K562 (cell line): ENCODE measurements at regions not wholly inside any gene's neighbourhood (a gene's known extent, or its start where the extent isn't known, plus 50 kb on each side); places are given as distances from the start of the nearest gene placed in this dataset.

Experiments used
- ATAC-seq: fragments of 200-7000 bp; cut with Tn5 transposase; 3 replicates; pipeline ENCODE4 v1.9.1; 2020; ENCODE audit warnings: moderate library complexity
- BruUV-seq: library from RNA; stranded (reverse); fragments of 400-500 nt; replicated peaks from 2 replicates; lab custom pipeline; 2021; lab: Mats Ljungman, UMichigan
- CTCF ChIA-PET: fragments of 300-600 bp; formaldehyde crosslinking; extraction: SDS; loops from one replicate; lab custom pipeline; 2021; ENCODE audit warnings: low intra/inter-chr PET ratio; lab: Yijun Ruan, JAX
- POLR2A ChIA-PET: fragments of 300-600, 350-650 bp; sonication (Branson Sonifier 250); formaldehyde crosslinking; extraction: SDS; loops from one replicate; lab custom pipeline; 2021; ENCODE audit warnings: antibody characterized with exemption, inconsistent platforms; lab: Yijun Ruan, JAX
- DNase-seq, 4 experiments: peaks; one replicate each; pipeline versions ENCODE4 v3.0.0 to v3.0.0-alpha.2; 2011 to 2018; ENCODE audit warnings: low spot score in 3 of 4, mixed read lengths in 3 of 4; ENCODE audit errors: extremely low read depth in 1 of 4
- FAIRE-seq: peaks from 2 replicates; lab custom pipeline; 2011; peaks lifted over from hg19 to GRCh38; lab: Jason Lieb, UNC
- H2AFZ ChIP-seq: 2 replicates; pipeline ENCODE4 v1.6.0; 2011; ENCODE audit warnings: low read depth, low read length, control low read depth, inconsistent platforms
- H3K27ac ChIP-seq: fragments of 200-600 bp; 3 replicates; pipeline ENCODE4 v1.8.0; 2011; ENCODE audit warnings: low read depth, mild to moderate bottlenecking, control low read depth, inconsistent platforms, low read length, moderate library complexity, mixed read lengths; ENCODE audit errors: extremely low read depth
- H3K27me3 ChIP-seq, 2 experiments: fragments of 300-600 bp in 1 of 2; 2 replicates in 1 of 2; 3 replicates in 1 of 2; pipeline versions ENCODE4 v1.6.0 to v1.8.0; 2011; ENCODE audit warnings: inconsistent platforms in 2 of 2, low read length in 2 of 2, mild to moderate bottlenecking in 1 of 2, mixed read lengths in 1 of 2, moderate library complexity in 1 of 2; ENCODE audit not compliant: control insufficient read depth in 2 of 2, insufficient read depth in 2 of 2
- H3K36me3 ChIP-seq: fragments of 300-600 bp; 3 replicates; pipeline ENCODE4 v1.8.0; 2011; ENCODE audit warnings: mild to moderate bottlenecking, low read length, inconsistent platforms; ENCODE audit not compliant: control insufficient read depth, insufficient read depth
- H3K4me1 ChIP-seq, 2 experiments: fragments of 200-600 bp in 1 of 2; replicated peaks in 1 of 2; 2 replicates in 1 of 2; 3 replicates in 1 of 2; pipeline versions ENCODE4 v1.5.1 to v1.8.0; 2011; ENCODE audit warnings: inconsistent platforms in 2 of 2, low read length in 2 of 2, mild to moderate bottlenecking in 1 of 2, mixed read lengths in 1 of 2, moderate library complexity in 1 of 2; ENCODE audit not compliant: control insufficient read depth in 2 of 2, insufficient read depth in 2 of 2
- H3K4me2 ChIP-seq: 2 replicates; pipeline ENCODE4 v1.6.1; 2011; ENCODE audit warnings: low read length, control low read depth, inconsistent platforms, mixed read lengths; ENCODE audit not compliant: insufficient read depth
- H3K4me3 ChIP-seq: fragments of 200-600 bp; sonication (generic), shearing (Covaris generic); 2 replicates; pipeline ENCODE4 v1.5.1; 2016; ENCODE audit warnings: control low read depth, inconsistent platforms
- H3K79me2 ChIP-seq: fragments of 200-600 bp; 3 replicates; pipeline ENCODE4 v1.8.0; 2011; ENCODE audit warnings: low read length, inconsistent platforms; ENCODE audit not compliant: control insufficient read depth, insufficient read depth
- H3K9ac ChIP-seq, 2 experiments: 2 replicates each; pipeline versions ENCODE4 v1.6.0 to v1.6.1; 2011; ENCODE audit warnings: low read depth in 2 of 2, low read length in 2 of 2, control low read depth in 1 of 2, inconsistent platforms in 1 of 2, mild to moderate bottlenecking in 1 of 2, mixed read lengths in 1 of 2; ENCODE audit not compliant: insufficient read depth in 1 of 2
- H3K9me1 ChIP-seq: one replicate; pipeline ENCODE4 v1.6.0; 2011; ENCODE audit warnings: inconsistent platforms, mild to moderate bottlenecking, low read length, moderate library complexity; ENCODE audit not compliant: control insufficient read depth, insufficient read depth
- H3K9me3 ChIP-seq: replicated peaks from 2 replicates; pipeline ENCODE4 v1.5.1; 2011; ENCODE audit warnings: low read depth, low read length, inconsistent platforms; ENCODE audit not compliant: control insufficient read depth, insufficient read depth
- H4K20me1 ChIP-seq: replicated peaks from 2 replicates; pipeline ENCODE4 v1.6.1; 2011; ENCODE audit warnings: low read length, inconsistent platforms, mixed read lengths; ENCODE audit not compliant: control insufficient read depth, insufficient read depth
- ADNP ChIP-seq: fragments of 200-800 bp; sonication (Bioruptor generic); IDR thresholded peaks from 2 replicates; pipeline ENCODE4 v1.6.1; 2016; ENCODE audit warnings: missing genetic modification characterization, missing compliant biosample characterization
- POLR3G ChIP-seq: IDR thresholded peaks from 2 replicates; pipeline ENCODE4 v1.6.1; 2011; ENCODE audit not compliant: insufficient read length, insufficient replicate concordance; ENCODE audit errors: extremely low read depth
- SMARCA5 ChIP-seq: fragments of 450-650 bp; IDR thresholded peaks from 2 replicates; pipeline ENCODE4 v1.6.1; 2016
- SMARCC2 ChIP-seq: fragments of 450-650 bp; IDR thresholded peaks from 2 replicates; pipeline ENCODE4 v1.6.1; 2017; ENCODE audit warnings: antibody characterized with exemption, moderate library complexity, mild to moderate bottlenecking, low read depth
- SMC3 ChIP-seq: conservative IDR thresholded peaks from 2 replicates; pipeline ENCODE4 v1.6.1; 2011; ENCODE audit warnings: low read depth, low read length, improper control_type of control experiment; ENCODE audit not compliant: insufficient read depth
- TBL1XR1 ChIP-seq, 2 experiments: IDR thresholded peaks; 2 replicates each; pipeline ENCODE4 v1.6.1; 2012; ENCODE audit warnings: improper control_type of control experiment in 2 of 2, low read length in 2 of 2, mild to moderate bottlenecking in 1 of 2
- WHSC1 ChIP-seq: IDR thresholded peaks from one replicate; pipeline ENCODE4 v1.6.1; 2012; ENCODE audit warnings: low read length, control low read depth, inconsistent platforms
- ZFP30 ChIP-seq: fragments of 250-450 bp; sonication (Bioruptor Pico); IDR thresholded peaks from 2 replicates; pipeline ENCODE4 v1.8.0; 2022; ENCODE audit warnings: moderate library complexity, mild to moderate bottlenecking, inconsistent platforms, borderline replicate concordance
- ZFP36 ChIP-seq: fragments of 150-350 bp; IDR thresholded peaks from 2 replicates; pipeline ENCODE4 v1.6.1; 2018; ENCODE audit warnings: low read length, low read depth; ENCODE audit not compliant: partially characterized antibody
- ZNF23 ChIP-seq: fragments of 250-450 bp; sonication (Bioruptor Pico); IDR thresholded peaks from 2 replicates; pipeline ENCODE4 v1.4.0; 2020; ENCODE audit warnings: mild to moderate bottlenecking
- ZNF584 ChIP-seq: fragments of 200-800 bp; sonication (Bioruptor generic); IDR thresholded peaks from 2 replicates; pipeline ENCODE4 v1.6.1; 2016; ENCODE audit warnings: low read depth, mild to moderate bottlenecking, missing genetic modification characterization, missing compliant biosample characterization
- ZNF75A ChIP-seq: fragments of 450-650 bp; formaldehyde crosslinking; IDR thresholded peaks from 2 replicates; pipeline ENCODE4 v1.4.0; 2020; ENCODE audit warnings: mild to moderate bottlenecking
- ZNF780A ChIP-seq: fragments of 250-450 bp; sonication (Bioruptor Pico); IDR thresholded peaks from 2 replicates; pipeline ENCODE4 v1.5.0; 2021; ENCODE audit warnings: mild to moderate bottlenecking
- WGBS: fragments of 100-300 bp; shearing (Covaris generic); methylation state at CpG from one replicate; pipeline ENCODE4 v1.1.6; 2016; ENCODE audit warnings: low coverage, mixed read lengths; ENCODE audit not compliant: insufficient coverage; ENCODE audit errors: missing lambda C conversion rate; 5-methylcytosine and 5-hydroxymethylcytosine counted together
- in situ Hi-C: fragments of 300-500 bp; cut with MboI; formaldehyde crosslinking; loops from 4 replicates; pipeline ENCODE4 v1.15.0; 2018; ENCODE audit warnings: inconsistent platforms, mixed read lengths
- intact Hi-C: fragments of 100-400 bp; cut with micrococcal nuclease; formaldehyde crosslinking; loops from 2 replicates; pipeline ENCODE4 v1.14.2; 2022
- TF ChIP-seq, protein P1 (sequence below): sonication (generic); formaldehyde crosslinking; IDR thresholded peaks from 2 replicates; pipeline ENCODE4 v1.8.1; 2023; ENCODE audit warnings: mild to moderate bottlenecking, missing genetic modification reagents
- TF ChIP-seq, protein P2 (sequence below): fragments of 450-650 bp; conservative IDR thresholded peaks from 2 replicates; pipeline ENCODE4 v1.6.1; 2016; ENCODE audit warnings: missing genetic modification characterization, low read depth, mild to moderate bottlenecking, missing compliant biosample characterization, moderate library complexity
- TF ChIP-seq, protein P3 (sequence below): sonication (generic); IDR thresholded peaks from 2 replicates; pipeline ENCODE4 v1.6.1; 2016

DNA sequence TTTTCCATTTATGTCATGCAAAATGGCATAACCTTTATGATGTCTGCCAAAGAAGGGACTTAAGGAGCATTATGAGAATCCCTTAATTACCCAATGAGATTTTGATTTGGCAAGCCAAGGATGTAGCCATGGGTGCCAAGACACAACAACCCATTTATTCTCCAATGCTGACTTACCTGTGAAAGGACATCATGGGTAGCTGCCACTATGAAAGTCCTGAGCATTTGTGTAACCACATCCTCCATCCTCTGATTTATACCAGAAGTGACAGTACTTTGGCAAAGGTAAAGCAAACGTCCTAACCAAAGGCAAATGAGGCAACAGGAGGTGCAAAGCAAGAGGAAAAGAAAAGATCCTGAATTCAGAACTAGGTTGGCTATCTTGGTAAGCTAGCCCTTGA lies 87.3 kb upstream of the EMCN start:
- ChIA-PET CTCF (no interaction called here), POLR2A (no interaction called here)
- no peak for ATAC-seq
- FAIRE-seq = no peak
- BruUV-seq = no TSS peak
- Histone ChIP-seq H3K9me1 (no peaks in the 10 kb centered on the region), H3K9me3 (no peaks in the 10 kb centered on the region), H2AFZ (no peak overlapping the region), H3K27ac (no peak overlapping the region), H3K36me3 (no peaks in the 10 kb centered on the region), H3K4me2 (no peak overlapping the region), H3K9ac (no peak overlapping the region), H3K27me3 (no peaks in the 10 kb centered on the region), H3K4me1 (no peaks in the 10 kb centered on the region), H4K20me1 (no peaks in the 10 kb centered on the region), H3K4me3 (no peak overlapping the region), H3K79me2 (no peaks in the 10 kb centered on the region)
- WGBS = 0% methylated on average over 1 of the region's 1 CpG
- intact Hi-C loops (no loop called here), in situ Hi-C loops (no loop called here)
- no peak for TF ChIP-seq ZNF780A (CRISPR knock-in tag)
- TF ChIP-seq SMARCA5 = no peak
- TF ChIP-seq TBL1XR1 (IDR thresholded peaks at IDR 0.05; ENCODE audit: low read length in 2 of 2) = no peak
- no peak for TF ChIP-seq WHSC1
- TF ChIP-seq ADNP = no peak
- TF ChIP-seq ZFP36 = no peak
- no peak for TF ChIP-seq POLR3G
- no peak for TF ChIP-seq ZNF23
- no peak for TF ChIP-seq ZNF584 (CRISPR knock-in tag)
- TF ChIP-seq SMARCC2 = no peak
- TF ChIP-seq, protein P1, sequence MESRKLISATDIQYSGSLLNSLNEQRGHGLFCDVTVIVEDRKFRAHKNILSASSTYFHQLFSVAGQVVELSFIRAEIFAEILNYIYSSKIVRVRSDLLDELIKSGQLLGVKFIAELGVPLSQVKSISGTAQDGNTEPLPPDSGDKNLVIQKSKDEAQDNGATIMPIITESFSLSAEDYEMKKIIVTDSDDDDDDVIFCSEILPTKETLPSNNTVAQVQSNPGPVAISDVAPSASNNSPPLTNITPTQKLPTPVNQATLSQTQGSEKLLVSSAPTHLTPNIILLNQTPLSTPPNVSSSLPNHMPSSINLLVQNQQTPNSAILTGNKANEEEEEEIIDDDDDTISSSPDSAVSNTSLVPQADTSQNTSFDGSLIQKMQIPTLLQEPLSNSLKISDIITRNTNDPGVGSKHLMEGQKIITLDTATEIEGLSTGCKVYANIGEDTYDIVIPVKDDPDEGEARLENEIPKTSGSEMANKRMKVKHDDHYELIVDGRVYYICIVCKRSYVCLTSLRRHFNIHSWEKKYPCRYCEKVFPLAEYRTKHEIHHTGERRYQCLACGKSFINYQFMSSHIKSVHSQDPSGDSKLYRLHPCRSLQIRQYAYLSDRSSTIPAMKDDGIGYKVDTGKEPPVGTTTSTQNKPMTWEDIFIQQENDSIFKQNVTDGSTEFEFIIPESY = no peak
- TF ChIP-seq, protein P2, sequence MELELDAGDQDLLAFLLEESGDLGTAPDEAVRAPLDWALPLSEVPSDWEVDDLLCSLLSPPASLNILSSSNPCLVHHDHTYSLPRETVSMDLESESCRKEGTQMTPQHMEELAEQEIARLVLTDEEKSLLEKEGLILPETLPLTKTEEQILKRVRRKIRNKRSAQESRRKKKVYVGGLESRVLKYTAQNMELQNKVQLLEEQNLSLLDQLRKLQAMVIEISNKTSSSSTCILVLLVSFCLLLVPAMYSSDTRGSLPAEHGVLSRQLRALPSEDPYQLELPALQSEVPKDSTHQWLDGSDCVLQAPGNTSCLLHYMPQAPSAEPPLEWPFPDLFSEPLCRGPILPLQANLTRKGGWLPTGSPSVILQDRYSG (tag) = no peak
- TF ChIP-seq ZFP30 (CRISPR knock-in tag) = no peak
- no peak for TF ChIP-seq ZNF75A (CRISPR knock-in tag)
- no peak for TF ChIP-seq SMC3
- TF ChIP-seq, protein P3, sequence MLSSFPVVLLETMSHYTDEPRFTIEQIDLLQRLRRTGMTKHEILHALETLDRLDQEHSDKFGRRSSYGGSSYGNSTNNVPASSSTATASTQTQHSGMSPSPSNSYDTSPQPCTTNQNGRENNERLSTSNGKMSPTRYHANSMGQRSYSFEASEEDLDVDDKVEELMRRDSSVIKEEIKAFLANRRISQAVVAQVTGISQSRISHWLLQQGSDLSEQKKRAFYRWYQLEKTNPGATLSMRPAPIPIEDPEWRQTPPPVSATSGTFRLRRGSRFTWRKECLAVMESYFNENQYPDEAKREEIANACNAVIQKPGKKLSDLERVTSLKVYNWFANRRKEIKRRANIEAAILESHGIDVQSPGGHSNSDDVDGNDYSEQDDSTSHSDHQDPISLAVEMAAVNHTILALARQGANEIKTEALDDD = no peak
- DNase-seq = no peak
